PC-9 (cell line): ENCODE measurements at regions not wholly inside any gene's neighbourhood (a gene's known extent, or its start where the extent isn't known, plus 50 kb on each side); places are given as distances from the start of the nearest gene placed in this dataset.

Experiments
- CTCF ChIP-seq: fragments of 200-600 bp; sonication (generic); conservative IDR thresholded peaks from 2 replicates; pipeline ENCODE4 v1.6.1; 2017; ENCODE audit warnings: mixed run types, antibody characterized with exemption, mild to moderate bottlenecking, moderate library complexity
- EZH2 ChIP-seq: fragments of 200-600 bp; sonication (generic); IDR thresholded peaks from 2 replicates; pipeline ENCODE4 v1.8.0; 2017; ENCODE audit warnings: antibody characterized with exemption, low read depth

GRCh38 chr4:152209772-152210493, 326.0 kb downstream of the FBXW7 start:
- TF ChIP-seq EZH2: no peak
- no peak for TF ChIP-seq CTCF
